Peyer's patch (tissue), 4 donors: ENCODE measurements at regions not wholly inside any gene's neighbourhood (a gene's known extent, or its start where the extent isn't known, plus 50 kb on each side); places are given as distances from the start of the nearest gene placed in this dataset.

Source experiments
- DNase-seq, 3 donors: peaks; one replicate each; pipeline ENCODE4 v3.0.0-alpha.2; 2017 to 2019
- H3K27ac ChIP-seq, 4 donors: fragments of 200-600 bp; sonication (generic); one replicate each; pipeline ENCODE4 v1.5.1; 2016 to 2019
- H3K27me3 ChIP-seq, 2 donors: fragments of 200-600 bp; sonication (generic); one replicate each; pipeline ENCODE4 v1.5.1; 2019
- H3K36me3 ChIP-seq, 3 donors: fragments of 200-600 bp; sonication (generic); one replicate each; pipeline ENCODE4 v1.5.1; 2016 to 2019
- H3K4me1 ChIP-seq, 4 donors: fragments of 200-600 bp; sonication (generic); one replicate each; pipeline ENCODE4 v1.5.1; 2016 to 2019
- H3K4me3 ChIP-seq, 4 donors: fragments of 200-600 bp; sonication (generic); 1 replicate in 3 of 4; 2 replicates in 1 of 4; pipeline ENCODE4 v1.5.1; 2016 to 2019; ENCODE audit warnings: mild to moderate bottlenecking in 1 of 4
- H3K9me3 ChIP-seq, 4 donors: fragments of 200-600 bp; sonication (generic); one replicate each; pipeline ENCODE4 v1.5.1; 2016 to 2019; ENCODE audit warnings: mild to moderate bottlenecking in 1 of 4
- CTCF ChIP-seq, 6 experiments: fragments of 450-650 bp in 4 of 6; fragments of 200-600 bp in 2 of 6; sonication (generic) in 1 of 6; IDR thresholded peaks; one replicate each; pipeline ENCODE4 v1.5.1; 2017 to 2019; ENCODE audit warnings: antibody characterized with exemption in 6 of 6, mild to moderate bottlenecking in 3 of 6, moderate library complexity in 1 of 6
- POLR2A ChIP-seq, 2 donors: fragments of 450-650 bp; IDR thresholded peaks; one replicate each; pipeline ENCODE4 v1.5.1; 2017; ENCODE audit warnings: antibody characterized with exemption in 2 of 2, mild to moderate bottlenecking in 2 of 2, moderate library complexity in 2 of 2

GRCh38 chr5:74096325-74096724, 470.3 kb downstream of the ARHGEF28 start:
- H3K27ac ChIP-seq: no peak overlapping the region
- H3K36me3 ChIP-seq: no peaks in the 10 kb centered on the region
- H3K27me3 ChIP-seq: no peaks in the 10 kb centered on the region
- no peaks in the 10 kb centered on the region for H3K9me3 ChIP-seq
- H3K4me1 ChIP-seq: no peaks in the 10 kb centered on the region
- H3K4me3 ChIP-seq: no peak overlapping the region
- no peak for DNase-seq
- TF ChIP-seq CTCF (IDR thresholded peaks at IDR 0.05) (no peak), POLR2A (IDR thresholded peaks at IDR 0.05) (no peak)

- no peaks in the 10 kb centered on the region for H3K36me3 ChIP-seq
- H3K9me3 ChIP-seq: no peaks in the 10 kb centered on the region
- H3K4me1 ChIP-seq: no peaks in the 10 kb centered on the region
- H3K27ac ChIP-seq: no peak overlapping the region
- no peak overlapping the region for H3K4me3 ChIP-seq
- no peaks in the 10 kb centered on the region for H3K27me3 ChIP-seq
- no peak for DNase-seq
- TF ChIP-seq CTCF (IDR thresholded peaks at IDR 0.05) (no peak), POLR2A (IDR thresholded peaks at IDR 0.05) (no peak)
Observed at GRCh38 chr5:74095871-74096270, 469.9 kb downstream of the ARHGEF28 start.

- DNase-seq: no peak
- TF ChIP-seq POLR2A (IDR thresholded peaks at IDR 0.05) (no peak), CTCF (IDR thresholded peaks at IDR 0.05) (no peak)
- H3K27ac ChIP-seq: no peak overlapping the region
Observed at GRCh38 chr5:74094782-74095108, 468.7 kb downstream of the ARHGEF28 start.

GRCh38 chr5:74094096-74094781, 468.2 kb downstream of the ARHGEF28 start:
- TF ChIP-seq CTCF (IDR thresholded peaks at IDR 0.05): no peak
- TF ChIP-seq POLR2A (IDR thresholded peaks at IDR 0.05): no peak
- Histone ChIP-seq H3K4me1 (no peaks in the 10 kb centered on the region), H3K4me3 (no peak overlapping the region), H3K27ac (no peak overlapping the region), H3K27me3 (no peaks in the 10 kb centered on the region), H3K36me3 (no peaks in the 10 kb centered on the region), H3K9me3 (no peaks in the 10 kb centered on the region)
- DNase-seq: no peak

More at GRCh38 chr5:74094782-74095108, 468.7 kb downstream of the ARHGEF28 start:
- no peak overlapping the region for H3K4me3 ChIP-seq
- no peaks in the 10 kb centered on the region for H3K36me3 ChIP-seq
- H3K9me3 ChIP-seq: no peaks in the 10 kb centered on the region
- H3K4me1 ChIP-seq: no peaks in the 10 kb centered on the region
- H3K27me3 ChIP-seq: no peaks in the 10 kb centered on the region

- TF ChIP-seq CTCF (IDR thresholded peaks at IDR 0.05): no peak
- no peak for TF ChIP-seq POLR2A (IDR thresholded peaks at IDR 0.05)
- no peak for DNase-seq
- H3K4me1 ChIP-seq: no peaks in the 10 kb centered on the region
- H3K36me3 ChIP-seq: no peaks in the 10 kb centered on the region
- H3K9me3 ChIP-seq: no peaks in the 10 kb centered on the region
- no peaks in the 10 kb centered on the region for H3K27me3 ChIP-seq
- H3K4me3 ChIP-seq: no peak overlapping the region
- H3K27ac ChIP-seq: no peak overlapping the region
Observed at GRCh38 chr5:74093561-74093960, 467.6 kb downstream of the ARHGEF28 start.

GRCh38 chr5:74092766-74093165, 466.8 kb downstream of the ARHGEF28 start:
- Histone ChIP-seq H3K27me3 (no peaks in the 10 kb centered on the region), H3K9me3 (no peaks in the 10 kb centered on the region)
- TF ChIP-seq CTCF (IDR thresholded peaks at IDR 0.05): no peak
- no peak for TF ChIP-seq POLR2A (IDR thresholded peaks at IDR 0.05)

More at GRCh38 chr5:74092766-74093165, 466.8 kb downstream of the ARHGEF28 start:
- Histone ChIP-seq H3K36me3 (no peaks in the 10 kb centered on the region), H3K4me3 (no peak overlapping the region), H3K27ac (no peak overlapping the region), H3K4me1 (no peaks in the 10 kb centered on the region)
- DNase-seq: no peak
